ENCODE measurements at regions not wholly inside any gene's neighbourhood (a gene's known extent, or its start where the extent isn't known, plus 50 kb on each side); places are given as distances from the start of the nearest gene placed in this dataset.

DNA sequence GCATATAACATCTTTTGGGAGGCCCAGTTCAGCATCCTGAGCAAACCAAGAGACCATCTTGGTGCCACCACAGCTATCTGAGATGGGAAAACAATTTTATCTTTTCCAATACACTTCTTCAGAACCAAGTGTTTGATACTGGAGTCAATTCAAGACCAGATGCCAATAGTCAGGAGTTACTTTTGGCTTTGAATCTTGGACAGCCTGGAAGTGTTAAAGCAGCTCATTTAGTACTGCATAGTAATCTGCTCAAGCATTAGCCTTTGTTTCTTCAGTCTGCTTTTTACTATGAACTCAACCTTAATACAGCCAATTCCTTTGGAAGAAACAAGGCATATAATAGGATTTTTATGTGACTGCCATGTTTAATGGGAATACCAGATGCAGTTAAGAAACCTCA lies 81.9 kb upstream of the TSPAN8 start:
- TF ChIP-seq POLR2A (IDR thresholded peaks at IDR 0.05; ENCODE audit: low read depth, low read length) (no peak), TAF1 (IDR thresholded peaks at IDR 0.05; ENCODE audit: borderline replicate concordance, low read depth, low read length) (no peak)

Data from GM12892 (cell line).